CD14-positive monocyte (primary cell): ENCODE measurements at regions not wholly inside any gene's neighbourhood (a gene's known extent, or its start where the extent isn't known, plus 50 kb on each side); places are given as distances from the start of the nearest gene placed in this dataset.

Experiments used
- DNase-seq, 3 donors: peaks; one replicate each; pipeline ENCODE4 v3.0.0-alpha.2; 2011 to 2022
- H2AFZ ChIP-seq: 2 replicates; pipeline ENCODE4 v1.6.0; 2012; ENCODE audit warnings: mild to moderate bottlenecking, low read depth, low read length, inconsistent platforms; ENCODE audit not compliant: insufficient read depth, poor library complexity, severe bottlenecking
- H3K27ac ChIP-seq, 2 donors: 1 replicate in 1 of 2; 2 replicates in 1 of 2; pipeline ENCODE4 v1.5.1; 2012 to 2013; ENCODE audit warnings: low read length in 2 of 2, control low read depth in 1 of 2, inconsistent platforms in 1 of 2, low read depth in 1 of 2, mild to moderate bottlenecking in 1 of 2
- H3K27me3 ChIP-seq, 2 donors: one replicate each; pipeline versions ENCODE4 v1.6.0 to v1.6.1; 2011 to 2013; ENCODE audit warnings: low read length in 2 of 2; ENCODE audit not compliant: control insufficient read depth in 2 of 2, insufficient read depth in 2 of 2
- H3K36me3 ChIP-seq, 2 donors: replicated peaks in 1 of 2; 1 replicate in 1 of 2; 2 replicates in 1 of 2; pipeline versions ENCODE4 v1.5.1 to v1.6.1; 2012 to 2013; ENCODE audit warnings: low read length in 2 of 2, control low read depth in 1 of 2, inconsistent platforms in 1 of 2, mild to moderate bottlenecking in 1 of 2; ENCODE audit not compliant: insufficient read depth in 2 of 2, control insufficient read depth in 1 of 2
- H3K4me1 ChIP-seq, 2 donors: 1 replicate in 1 of 2; 2 replicates in 1 of 2; pipeline versions ENCODE4 v1.5.1 to v1.6.1; 2012 to 2013; ENCODE audit warnings: low read length in 2 of 2, control low read depth in 1 of 2, inconsistent platforms in 1 of 2, mild to moderate bottlenecking in 1 of 2, moderate library complexity in 1 of 2; ENCODE audit not compliant: insufficient read depth in 2 of 2, control insufficient read depth in 1 of 2
- H3K4me2 ChIP-seq: replicated peaks from 2 replicates; pipeline ENCODE3; 2012; ENCODE audit warnings: low read length, moderate library complexity, mild to moderate bottlenecking; ENCODE audit not compliant: poor library complexity, severe bottlenecking; ENCODE audit errors: extremely low read depth
- H3K4me3 ChIP-seq, 3 experiments: fragments of 200-600 bp in 1 of 3; sonication (generic) in 1 of 3; replicated peaks in 1 of 3; 1 replicate in 2 of 3; 2 replicates in 1 of 3; pipeline ENCODE4 v1.5.1; 2011 to 2013; ENCODE audit warnings: low read length in 3 of 3, mild to moderate bottlenecking in 3 of 3, control low read depth in 2 of 3, low read depth in 2 of 3, inconsistent platforms in 1 of 3, moderate library complexity in 1 of 3
- H3K79me2 ChIP-seq: 2 replicates; pipeline ENCODE4 v1.6.0; 2012; ENCODE audit warnings: mild to moderate bottlenecking, control low read depth, inconsistent platforms, low read length, moderate library complexity; ENCODE audit not compliant: insufficient read depth
- H3K9ac ChIP-seq: 2 replicates; pipeline ENCODE4 v1.6.0; 2017; ENCODE audit warnings: low read length, mild to moderate bottlenecking; ENCODE audit not compliant: insufficient read depth, poor library complexity, severe bottlenecking
- H3K9me3 ChIP-seq, 2 donors: replicated peaks in 1 of 2; 1 replicate in 1 of 2; 2 replicates in 1 of 2; pipeline versions ENCODE4 v1.5.1 to v1.6.1; 2012 to 2013; ENCODE audit warnings: low read length in 2 of 2, control low read depth in 1 of 2; ENCODE audit not compliant: control insufficient read depth in 1 of 2, insufficient read depth in 1 of 2
- H4K20me1 ChIP-seq: 2 replicates; pipeline ENCODE4 v1.6.0; 2012; ENCODE audit warnings: mild to moderate bottlenecking, low read length, control low read depth, moderate library complexity; ENCODE audit not compliant: insufficient read depth
- H3K27ac Mint-ChIP-seq, 7 donors: one replicate each; pipeline ENCODE4 v1.8.0; 2020; ENCODE audit warnings: mild to moderate bottlenecking in 7 of 7, mixed read lengths in 7 of 7, moderate library complexity in 6 of 7, inconsistent platforms in 2 of 7
- H3K27me3 Mint-ChIP-seq, 3 donors: one replicate each; pipeline ENCODE4 v1.8.0; 2021 to 2022; ENCODE audit warnings: low read depth in 3 of 3, mild to moderate bottlenecking in 3 of 3, mixed read lengths in 3 of 3, moderate library complexity in 3 of 3, inconsistent platforms in 1 of 3
- H3K36me3 Mint-ChIP-seq, 2 donors: one replicate each; pipeline ENCODE4 v1.8.0; 2020; ENCODE audit warnings: mixed read lengths in 2 of 2, inconsistent platforms in 1 of 2, mild to moderate bottlenecking in 1 of 2
- H3K4me1 Mint-ChIP-seq: one replicate; pipeline ENCODE4 v1.8.0; 2020; ENCODE audit warnings: mild to moderate bottlenecking, mixed read lengths
- H3K4me3 Mint-ChIP-seq, 2 donors: one replicate each; pipeline ENCODE4 v1.8.0; 2020; ENCODE audit warnings: mild to moderate bottlenecking in 2 of 2, mixed read lengths in 2 of 2, moderate library complexity in 1 of 2
- H3K9me3 Mint-ChIP-seq, 7 donors: one replicate each; pipeline ENCODE4 v1.8.0; 2020 to 2022; ENCODE audit warnings: mixed read lengths in 7 of 7, mild to moderate bottlenecking in 6 of 7, moderate library complexity in 6 of 7, inconsistent platforms in 2 of 7
- CTCF ChIP-seq: fragments of 200-600 bp; IDR thresholded peaks from one replicate; pipeline ENCODE4 v1.8.0; 2022; ENCODE audit warnings: antibody characterized with exemption, mild to moderate bottlenecking
- WGBS: methylation state at CpG from one replicate; pipeline ENCODE4 v1.1.5; 2013; ENCODE audit warnings: missing lambda C conversion rate; ENCODE audit not compliant: insufficient coverage; 5-methylcytosine and 5-hydroxymethylcytosine counted together
- intact Hi-C, 2 donors: fragments of 100-400 bp; cut with micrococcal nuclease; formaldehyde crosslinking; loops; one replicate each; pipeline versions ENCODE4 v1.15.0 to v1.15.1; 2023

DNA sequence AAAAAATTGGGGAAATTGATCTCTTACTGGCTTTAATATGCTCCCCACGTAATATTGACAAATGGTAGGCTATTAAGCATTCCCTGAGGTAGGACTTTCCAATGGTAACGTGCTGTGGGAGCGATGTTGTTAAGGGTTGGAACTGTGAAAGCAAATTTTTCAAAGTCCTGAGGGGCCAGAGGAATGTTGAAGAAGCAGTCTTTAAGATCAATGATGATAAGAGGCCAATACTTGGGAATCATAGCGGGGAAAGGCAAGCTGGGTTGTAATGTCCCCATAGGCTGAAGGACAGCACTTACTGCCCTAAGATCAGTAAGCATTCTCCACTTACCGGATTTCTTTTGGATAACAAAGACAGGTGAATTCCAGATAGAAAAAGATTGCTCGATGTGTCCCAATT lies 69.6 kb upstream of the ARL4D start:
- Mint-ChIP-seq H3K27me3 (peaks cover 2 to 5% (median 3%) of the 10 kb centered on the region in 3 donors), H3K4me3 (no peak overlapping the region), H3K9me3 (no peaks in the 10 kb centered on the region), H3K4me1 (peaks cover 12% of the 10 kb centered on the region), H3K27ac (no peak overlapping the region), H3K36me3 (no peaks in the 10 kb centered on the region)
- intact Hi-C loops = no loop called here
- Histone ChIP-seq H4K20me1 (no peaks in the 10 kb centered on the region), H3K36me3 (no peaks in the 10 kb centered on the region), H2AFZ (no peak overlapping the region), H3K9me3 (no peaks in the 10 kb centered on the region), H3K4me2 (no peak overlapping the region), H3K9ac (no peak overlapping the region), H3K27ac (no peak overlapping the region), H3K79me2 (no peaks in the 10 kb centered on the region), H3K4me1 (peaks cover 6 to 9% of the 10 kb centered on the region in 2 donors), H3K27me3 (no peaks in the 10 kb centered on the region), H3K4me3 (no peak overlapping the region)
- no peak for TF ChIP-seq CTCF
- no peak for DNase-seq
- WGBS = 100% methylated on average over 4 of the region's 6 CpGs

DNA sequence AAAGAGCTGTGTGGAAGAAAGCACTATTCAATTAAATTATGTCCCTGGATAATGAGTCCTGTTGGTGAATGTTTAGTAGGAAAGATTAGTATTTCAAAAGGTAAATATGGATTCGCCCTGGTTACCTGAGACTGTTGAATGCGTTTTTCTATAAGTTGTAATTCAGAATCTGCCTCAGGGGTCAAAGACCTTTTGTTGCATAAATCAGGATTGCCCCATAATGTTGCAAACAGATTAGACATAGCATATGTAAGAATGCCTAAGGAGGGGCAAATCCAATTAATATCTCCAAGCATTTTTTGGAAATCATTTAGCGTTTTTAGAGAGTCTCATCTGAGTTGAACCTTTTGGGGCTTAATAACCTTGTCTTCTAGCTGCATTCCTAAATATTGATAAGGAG lies 70.1 kb upstream of the ARL4D start:
- no peaks in the 10 kb centered on the region for H4K20me1 ChIP-seq
- Mint-ChIP-seq H3K4me3 (no peak overlapping the region), H3K27me3 (peaks cover 2 to 5% (median 3%) of the 10 kb centered on the region in 3 donors), H3K27ac (no peak overlapping the region), H3K36me3 (no peaks in the 10 kb centered on the region), H3K9me3 (no peaks in the 10 kb centered on the region), H3K4me1 (peaks cover 8% of the 10 kb centered on the region)
- H3K36me3 ChIP-seq = no peaks in the 10 kb centered on the region
- WGBS = 100% methylated on average over 2 of the region's 3 CpGs
- no peak overlapping the region for H3K4me2 ChIP-seq
- H3K9me3 ChIP-seq = no peaks in the 10 kb centered on the region
- H3K27me3 ChIP-seq = no peaks in the 10 kb centered on the region
- DNase-seq = no peak
- no peaks in the 10 kb centered on the region for H3K79me2 ChIP-seq
- H3K4me3 ChIP-seq = no peak overlapping the region
- H3K27ac ChIP-seq = no peak overlapping the region
- TF ChIP-seq CTCF = no peak
- H3K4me1 ChIP-seq = peaks cover under 1 to 5% of the 10 kb centered on the region in 2 donors
- intact Hi-C loops = no loop called here
- H3K9ac ChIP-seq = no peak overlapping the region
- no peak overlapping the region for H2AFZ ChIP-seq
